ENCODE measurements at regions not wholly inside any gene's neighbourhood (a gene's known extent, or its start where the extent isn't known, plus 50 kb on each side); places are given as distances from the start of the nearest gene placed in this dataset.

DNA sequence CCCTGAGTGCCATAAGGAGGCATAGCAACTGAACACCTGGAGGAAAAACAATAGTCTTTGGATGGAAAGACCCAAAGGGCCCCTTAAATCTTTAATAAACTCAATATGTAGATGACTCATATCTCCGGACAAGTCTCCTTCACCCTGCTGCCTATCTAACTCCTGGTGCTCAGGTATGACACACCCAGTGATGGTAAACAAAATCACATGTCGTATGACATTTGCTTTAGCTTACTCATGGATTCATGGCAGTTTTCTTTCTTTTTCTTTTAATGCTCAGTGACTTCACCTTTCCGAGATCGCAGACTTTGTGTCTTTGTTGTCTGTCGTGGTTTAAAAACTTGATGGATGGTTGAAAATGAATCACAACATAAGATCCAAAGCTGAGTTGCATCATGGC, 208.5 kb upstream of the PROX1 start:
- Histone ChIP-seq H4K20me1 (ENCODE audit: insufficient read depth) (no peaks in the 10 kb centered on the region), H3K27ac (ENCODE audit: low read length) (no peak overlapping the region), H3K27me3 (ENCODE audit: insufficient read depth, low read depth, low read length) (no peaks in the 10 kb centered on the region), H3K36me3 (ENCODE audit: insufficient read depth, low read length) (no peaks in the 10 kb centered on the region), H3K4me2 (ENCODE audit: low read length) (no peak overlapping the region), H3K9me2 (ENCODE audit: insufficient read depth, low read length) (no peaks in the 10 kb centered on the region), H3K9ac (ENCODE audit: low read length) (no peak overlapping the region), H2AFZ (ENCODE audit: low read depth, low read length) (no peak overlapping the region), H3K79me2 (replicated peaks; ENCODE audit: insufficient read depth, low read length) (no peaks in the 10 kb centered on the region), H3K9me3 (ENCODE audit: low read length) (no peaks in the 10 kb centered on the region), H3K4me3 (ENCODE audit: low read length) (no peak overlapping the region), H3F3A (ENCODE audit: insufficient read depth, low read length, poor library complexity, severe bottlenecking) (no peaks in the 10 kb centered on the region)
- TF ChIP-seq EP300 (conservative IDR thresholded peaks at IDR 0.05; ENCODE audit: poor library complexity, severe bottlenecking) (no peak), CTCF (IDR thresholded peaks at IDR 0.05; ENCODE audit: poor library complexity, severe bottlenecking) (no peak)
- TF ChIP-seq, protein P1, sequence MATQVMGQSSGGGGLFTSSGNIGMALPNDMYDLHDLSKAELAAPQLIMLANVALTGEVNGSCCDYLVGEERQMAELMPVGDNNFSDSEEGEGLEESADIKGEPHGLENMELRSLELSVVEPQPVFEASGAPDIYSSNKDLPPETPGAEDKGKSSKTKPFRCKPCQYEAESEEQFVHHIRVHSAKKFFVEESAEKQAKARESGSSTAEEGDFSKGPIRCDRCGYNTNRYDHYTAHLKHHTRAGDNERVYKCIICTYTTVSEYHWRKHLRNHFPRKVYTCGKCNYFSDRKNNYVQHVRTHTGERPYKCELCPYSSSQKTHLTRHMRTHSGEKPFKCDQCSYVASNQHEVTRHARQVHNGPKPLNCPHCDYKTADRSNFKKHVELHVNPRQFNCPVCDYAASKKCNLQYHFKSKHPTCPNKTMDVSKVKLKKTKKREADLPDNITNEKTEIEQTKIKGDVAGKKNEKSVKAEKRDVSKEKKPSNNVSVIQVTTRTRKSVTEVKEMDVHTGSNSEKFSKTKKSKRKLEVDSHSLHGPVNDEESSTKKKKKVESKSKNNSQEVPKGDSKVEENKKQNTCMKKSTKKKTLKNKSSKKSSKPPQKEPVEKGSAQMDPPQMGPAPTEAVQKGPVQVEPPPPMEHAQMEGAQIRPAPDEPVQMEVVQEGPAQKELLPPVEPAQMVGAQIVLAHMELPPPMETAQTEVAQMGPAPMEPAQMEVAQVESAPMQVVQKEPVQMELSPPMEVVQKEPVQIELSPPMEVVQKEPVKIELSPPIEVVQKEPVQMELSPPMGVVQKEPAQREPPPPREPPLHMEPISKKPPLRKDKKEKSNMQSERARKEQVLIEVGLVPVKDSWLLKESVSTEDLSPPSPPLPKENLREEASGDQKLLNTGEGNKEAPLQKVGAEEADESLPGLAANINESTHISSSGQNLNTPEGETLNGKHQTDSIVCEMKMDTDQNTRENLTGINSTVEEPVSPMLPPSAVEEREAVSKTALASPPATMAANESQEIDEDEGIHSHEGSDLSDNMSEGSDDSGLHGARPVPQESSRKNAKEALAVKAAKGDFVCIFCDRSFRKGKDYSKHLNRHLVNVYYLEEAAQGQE (IDR thresholded peaks at IDR 0.05; ENCODE audit: borderline replicate concordance): no peak

- no peak overlapping the region for H2AFZ ChIP-seq (ENCODE audit: low read depth, low read length)
- H3K36me3 ChIP-seq (ENCODE audit: insufficient read depth, low read length): no peaks in the 10 kb centered on the region
- H3K27me3 ChIP-seq (ENCODE audit: insufficient read depth, low read depth, low read length): no peaks in the 10 kb centered on the region
- H3F3A ChIP-seq (ENCODE audit: insufficient read depth, low read length, poor library complexity, severe bottlenecking): no peaks in the 10 kb centered on the region
- H3K79me2 ChIP-seq (replicated peaks; ENCODE audit: insufficient read depth, low read length): no peaks in the 10 kb centered on the region
- H3K4me2 ChIP-seq (ENCODE audit: low read length): no peak overlapping the region
- H3K9me2 ChIP-seq (ENCODE audit: insufficient read depth, low read length): no peaks in the 10 kb centered on the region
- no peak overlapping the region for H3K4me3 ChIP-seq (ENCODE audit: low read length)
- no peaks in the 10 kb centered on the region for H3K9me3 ChIP-seq (ENCODE audit: low read length)
- H3K9ac ChIP-seq (ENCODE audit: low read length): no peak overlapping the region
- no peak for TF ChIP-seq EP300 (conservative IDR thresholded peaks at IDR 0.05; ENCODE audit: poor library complexity, severe bottlenecking)
- no peak for TF ChIP-seq MXI1 (conservative IDR thresholded peaks at IDR 0.05; ENCODE audit: poor library complexity, severe bottlenecking)
- TF ChIP-seq SMC3 (conservative IDR thresholded peaks at IDR 0.05; ENCODE audit: poor library complexity): no peak
- TF ChIP-seq EZH2 (IDR thresholded peaks at IDR 0.05; ENCODE audit: borderline replicate concordance, insufficient read depth, low read length, poor library complexity, severe bottlenecking): no peak
- TF ChIP-seq CTCF (IDR thresholded peaks at IDR 0.05; ENCODE audit: poor library complexity, severe bottlenecking): no peak
- TF ChIP-seq, protein P1 (IDR thresholded peaks at IDR 0.05; ENCODE audit: borderline replicate concordance): no peak
- no peak overlapping the region for H3K27ac ChIP-seq (ENCODE audit: low read length)
- no peaks in the 10 kb centered on the region for H4K20me1 ChIP-seq (ENCODE audit: insufficient read depth)
Observed at GRCh38 chr1:213782941-213783672, 204.7 kb upstream of the PROX1 start.
